ENCODE measurements at regions not wholly inside any gene's neighbourhood (a gene's known extent, or its start where the extent isn't known, plus 50 kb on each side); places are given as distances from the start of the nearest gene placed in this dataset.

DNA sequence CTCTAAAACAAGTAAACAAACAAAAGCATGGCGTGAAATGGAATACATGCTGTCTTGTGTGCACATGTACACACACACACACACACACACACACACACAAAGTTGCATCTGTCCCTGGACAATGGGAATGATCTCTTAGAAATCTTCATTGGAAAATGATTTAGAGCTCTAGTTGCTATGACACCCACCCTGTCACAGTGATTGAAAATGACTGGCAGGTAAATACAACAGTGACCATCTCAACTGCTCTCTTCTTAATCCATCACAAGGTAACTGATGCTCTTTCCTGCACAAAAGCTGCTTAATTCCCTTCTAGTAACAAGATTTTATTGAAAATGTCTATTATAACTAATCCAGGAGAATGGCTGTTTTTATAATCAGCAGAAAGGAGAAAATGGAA lies 1011.7 kb upstream of the GYPC start:
- no peaks in the 10 kb centered on the region for H3K9me3 ChIP-seq (ENCODE audit: control insufficient read depth, insufficient read depth, low read depth, low read length)
- H3K79me2 ChIP-seq (ENCODE audit: control insufficient read depth, insufficient read depth, low read length): no peaks in the 10 kb centered on the region
- DNase-seq (ENCODE audit: low read depth in 2 of 2): no peak
- no peak overlapping the region for H3K27ac ChIP-seq (ENCODE audit: insufficient read depth, low read length)
- no peak overlapping the region for H3K4me2 ChIP-seq (ENCODE audit: extremely low read depth, insufficient read depth, low read length)
- TF ChIP-seq EZH2 (IDR thresholded peaks at IDR 0.05; ENCODE audit: low read length, missing control alignments): no peak
- TF ChIP-seq, protein P1, sequence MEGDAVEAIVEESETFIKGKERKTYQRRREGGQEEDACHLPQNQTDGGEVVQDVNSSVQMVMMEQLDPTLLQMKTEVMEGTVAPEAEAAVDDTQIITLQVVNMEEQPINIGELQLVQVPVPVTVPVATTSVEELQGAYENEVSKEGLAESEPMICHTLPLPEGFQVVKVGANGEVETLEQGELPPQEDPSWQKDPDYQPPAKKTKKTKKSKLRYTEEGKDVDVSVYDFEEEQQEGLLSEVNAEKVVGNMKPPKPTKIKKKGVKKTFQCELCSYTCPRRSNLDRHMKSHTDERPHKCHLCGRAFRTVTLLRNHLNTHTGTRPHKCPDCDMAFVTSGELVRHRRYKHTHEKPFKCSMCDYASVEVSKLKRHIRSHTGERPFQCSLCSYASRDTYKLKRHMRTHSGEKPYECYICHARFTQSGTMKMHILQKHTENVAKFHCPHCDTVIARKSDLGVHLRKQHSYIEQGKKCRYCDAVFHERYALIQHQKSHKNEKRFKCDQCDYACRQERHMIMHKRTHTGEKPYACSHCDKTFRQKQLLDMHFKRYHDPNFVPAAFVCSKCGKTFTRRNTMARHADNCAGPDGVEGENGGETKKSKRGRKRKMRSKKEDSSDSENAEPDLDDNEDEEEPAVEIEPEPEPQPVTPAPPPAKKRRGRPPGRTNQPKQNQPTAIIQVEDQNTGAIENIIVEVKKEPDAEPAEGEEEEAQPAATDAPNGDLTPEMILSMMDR (conservative IDR thresholded peaks at IDR 0.05 in 1 of 2, IDR thresholded peaks at IDR 0.05 in 1 of 2; ENCODE audit: low read depth in 1 of 2, low read length in 2 of 2): no peak
- no peak overlapping the region for H3K4me3 ChIP-seq (replicated peaks in 1 of 4; ENCODE audit: control extremely low read depth in 1 of 4, insufficient read depth in 1 of 4, low read depth in 3 of 4, low read length in 4 of 4)
- no peak overlapping the region for H3K9ac ChIP-seq (ENCODE audit: insufficient read depth, low read length)
- H3K27me3 ChIP-seq (ENCODE audit: control insufficient read depth, insufficient read depth, low read length): no peaks in the 10 kb centered on the region
- H3K4me1 ChIP-seq (ENCODE audit: control insufficient read depth, extremely low read depth, insufficient read depth, low read length): no peaks in the 10 kb centered on the region
- H3K36me3 ChIP-seq (ENCODE audit: control insufficient read depth, insufficient read depth, low read length): no peaks in the 10 kb centered on the region
- no peak overlapping the region for H2AFZ ChIP-seq (ENCODE audit: low read length)
- H4K20me1 ChIP-seq (ENCODE audit: control insufficient read depth, extremely low read depth, insufficient read depth, low read length): no peaks in the 10 kb centered on the region

DNA sequence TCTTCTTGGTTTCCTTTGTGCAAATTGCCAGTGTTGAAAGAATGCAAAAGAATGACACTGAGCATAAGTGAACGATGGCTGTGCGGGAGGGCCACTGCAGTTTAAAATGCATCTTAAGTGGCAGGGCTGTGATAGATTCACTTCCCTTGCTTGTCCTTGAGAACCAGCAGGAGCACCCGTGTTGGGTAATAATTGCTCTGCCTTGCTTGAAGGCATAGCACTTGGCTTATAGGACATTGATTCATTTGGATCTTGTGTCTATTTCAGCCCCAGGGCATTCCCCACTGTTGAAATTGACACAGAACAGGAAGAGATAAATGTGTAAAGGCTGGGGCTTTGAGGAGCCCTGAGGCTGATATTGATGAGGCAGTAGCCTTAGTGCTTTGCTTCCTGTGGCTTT lies 1003.7 kb upstream of the GYPC start:
- Histone ChIP-seq H4K20me1 (ENCODE audit: control insufficient read depth, extremely low read depth, insufficient read depth, low read length) (no peaks in the 10 kb centered on the region), H3K27ac (ENCODE audit: insufficient read depth, low read length) (no peak overlapping the region), H3K9ac (ENCODE audit: insufficient read depth, low read length) (no peak overlapping the region), H3K79me2 (ENCODE audit: control insufficient read depth, insufficient read depth, low read length) (no peaks in the 10 kb centered on the region), H3K9me3 (ENCODE audit: control insufficient read depth, insufficient read depth, low read depth, low read length) (no peaks in the 10 kb centered on the region), H3K4me1 (ENCODE audit: control insufficient read depth, extremely low read depth, insufficient read depth, low read length) (no peaks in the 10 kb centered on the region), H3K27me3 (ENCODE audit: control insufficient read depth, insufficient read depth, low read length) (no peaks in the 10 kb centered on the region), H3K4me3 (replicated peaks in 1 of 4; ENCODE audit: control extremely low read depth in 1 of 4, insufficient read depth in 1 of 4, low read depth in 3 of 4, low read length in 4 of 4) (no peak overlapping the region), H2AFZ (ENCODE audit: low read length) (no peak overlapping the region), H3K36me3 (ENCODE audit: control insufficient read depth, insufficient read depth, low read length) (no peaks in the 10 kb centered on the region), H3K4me2 (ENCODE audit: extremely low read depth, insufficient read depth, low read length) (no peak overlapping the region)
- DNase-seq (ENCODE audit: low read depth in 2 of 2): no peak
- TF ChIP-seq, protein P1 (conservative IDR thresholded peaks at IDR 0.05 in 1 of 2, IDR thresholded peaks at IDR 0.05 in 1 of 2; ENCODE audit: low read depth in 1 of 2, low read length in 2 of 2): no peak
- TF ChIP-seq EZH2 (IDR thresholded peaks at IDR 0.05; ENCODE audit: low read length, missing control alignments): no peak

DNA sequence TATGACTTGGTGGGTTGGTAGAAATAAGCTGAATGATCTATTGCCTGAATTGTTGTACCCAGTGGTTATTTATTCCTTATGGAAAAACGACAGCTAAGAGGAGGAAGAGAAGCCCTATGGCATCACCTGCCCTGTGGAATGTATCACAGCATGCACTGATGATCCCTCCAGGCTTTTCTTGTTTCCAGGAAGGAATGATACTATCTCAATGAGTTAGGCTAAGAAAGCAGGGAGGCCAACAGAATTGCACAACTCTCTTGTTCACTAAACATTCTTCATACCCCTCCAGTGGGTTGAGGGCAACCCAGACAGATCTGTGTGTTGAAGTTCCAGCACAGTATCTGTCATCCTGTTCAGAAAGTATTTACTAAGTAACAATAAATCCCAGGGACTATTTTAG lies 1001.7 kb upstream of the GYPC start:
- no peak overlapping the region for H3K27ac ChIP-seq (ENCODE audit: insufficient read depth, low read length)
- DNase-seq (ENCODE audit: low read depth in 2 of 2): no peak
- no peaks in the 10 kb centered on the region for H4K20me1 ChIP-seq (ENCODE audit: control insufficient read depth, extremely low read depth, insufficient read depth, low read length)
- no peak overlapping the region for H3K4me2 ChIP-seq (ENCODE audit: extremely low read depth, insufficient read depth, low read length)
- TF ChIP-seq, protein P1 (conservative IDR thresholded peaks at IDR 0.05 in 1 of 2, IDR thresholded peaks at IDR 0.05 in 1 of 2; ENCODE audit: low read depth in 1 of 2, low read length in 2 of 2): no peak
- no peak for TF ChIP-seq EZH2 (IDR thresholded peaks at IDR 0.05; ENCODE audit: low read length, missing control alignments)
- no peaks in the 10 kb centered on the region for H3K36me3 ChIP-seq (ENCODE audit: control insufficient read depth, insufficient read depth, low read length)
- H3K9me3 ChIP-seq (ENCODE audit: control insufficient read depth, insufficient read depth, low read depth, low read length): no peaks in the 10 kb centered on the region
- no peaks in the 10 kb centered on the region for H3K79me2 ChIP-seq (ENCODE audit: control insufficient read depth, insufficient read depth, low read length)
- H3K9ac ChIP-seq (ENCODE audit: insufficient read depth, low read length): no peak overlapping the region
- no peaks in the 10 kb centered on the region for H3K27me3 ChIP-seq (ENCODE audit: control insufficient read depth, insufficient read depth, low read length)
- H3K4me1 ChIP-seq (ENCODE audit: control insufficient read depth, extremely low read depth, insufficient read depth, low read length): no peaks in the 10 kb centered on the region
- H3K4me3 ChIP-seq (replicated peaks in 1 of 4; ENCODE audit: control extremely low read depth in 1 of 4, insufficient read depth in 1 of 4, low read depth in 3 of 4, low read length in 4 of 4): no peak overlapping the region
- no peak overlapping the region for H2AFZ ChIP-seq (ENCODE audit: low read length)

All from fibroblast of lung (primary cell).